Endothelial cell of umbilical vein (primary cell): ENCODE measurements at regions not wholly inside any gene's neighbourhood (a gene's known extent, or its start where the extent isn't known, plus 50 kb on each side); places are given as distances from the start of the nearest gene placed in this dataset.

Experiments
- BruUV-seq: library from RNA; stranded (reverse); fragments of 400-500 nt; replicated peaks from 2 replicates; lab custom pipeline; 2021; lab: Mats Ljungman, UMichigan
- CTCF ChIA-PET: fragments of 300-600, 350-600 bp; sonication (Branson Sonifier 250); formaldehyde crosslinking; loops from one replicate; lab custom pipeline; 2021; ENCODE audit warnings: antibody characterized with exemption, inconsistent platforms; lab: Charles Lee
- POLR2A ChIA-PET: fragments of 300-600, 350-600 bp; sonication (Branson Sonifier 250); formaldehyde crosslinking; loops from one replicate; lab custom pipeline; 2021; ENCODE audit warnings: antibody characterized with exemption, inconsistent platforms; lab: Charles Lee
- DNase-seq: peaks from one replicate; pipeline ENCODE4 v3.0.0-alpha.2; 2011; ENCODE audit warnings: low read depth, low spot score
- FAIRE-seq: peaks from 2 replicates; lab custom pipeline; 2011; peaks lifted over from hg19 to GRCh38; lab: Jason Lieb, UNC
- H2AFZ ChIP-seq: 2 replicates; pipeline ENCODE4 v1.6.0; 2012; ENCODE audit warnings: low read depth, low read length, control low read depth, inconsistent platforms
- H3K27ac ChIP-seq: 2 replicates; pipeline ENCODE4 v1.5.1; 2011; ENCODE audit warnings: low read depth, mild to moderate bottlenecking, control low read depth, low read length, moderate library complexity; ENCODE audit not compliant: insufficient read depth
- H3K27me3 ChIP-seq, 2 experiments: 2 replicates each; pipeline versions ENCODE4 v1.6.0 to v1.6.1; 2011; ENCODE audit warnings: low read length in 2 of 2, mixed read lengths in 1 of 2; ENCODE audit not compliant: control insufficient read depth in 2 of 2, insufficient read depth in 2 of 2
- H3K36me3 ChIP-seq, 2 experiments: 2 replicates in 1 of 2; 3 replicates in 1 of 2; pipeline ENCODE4 v1.5.1; 2011; ENCODE audit warnings: low read length in 2 of 2, mild to moderate bottlenecking in 1 of 2, moderate library complexity in 1 of 2; ENCODE audit not compliant: control insufficient read depth in 2 of 2, insufficient read depth in 2 of 2; ENCODE audit errors: extremely low read depth in 1 of 2
- H3K4me1 ChIP-seq: 3 replicates; pipeline ENCODE4 v1.5.1; 2011; ENCODE audit warnings: mild to moderate bottlenecking, low read length; ENCODE audit not compliant: control insufficient read depth, insufficient read depth; ENCODE audit errors: extremely low read depth
- H3K4me2 ChIP-seq: 2 replicates; pipeline ENCODE4 v1.6.1; 2011; ENCODE audit warnings: low read length, control low read depth, mixed read lengths; ENCODE audit not compliant: insufficient read depth
- H3K4me3 ChIP-seq, 3 experiments: fragments of 200-600 bp in 1 of 3; sonication (generic), shearing (Covaris generic) in 1 of 3; replicated peaks in 1 of 3; 2 replicates each; pipeline ENCODE4 v1.5.1; 2011 to 2016; ENCODE audit warnings: control low read depth in 3 of 3, low read length in 3 of 3, mild to moderate bottlenecking in 2 of 3, inconsistent platforms in 1 of 3, low read depth in 1 of 3, moderate library complexity in 1 of 3; ENCODE audit not compliant: insufficient read depth in 1 of 3
- H3K79me2 ChIP-seq: 2 replicates; pipeline ENCODE4 v1.6.0; 2012; ENCODE audit warnings: low read length, inconsistent platforms; ENCODE audit not compliant: control insufficient read depth, insufficient read depth
- H3K9ac ChIP-seq: replicated peaks from 2 replicates; pipeline ENCODE3; 2011; ENCODE audit warnings: low read length, control low read depth; ENCODE audit not compliant: insufficient read depth; ENCODE audit errors: extremely low read depth
- H3K9me1 ChIP-seq: replicated peaks from 3 replicates; pipeline ENCODE4 v1.6.0; 2011; ENCODE audit warnings: mild to moderate bottlenecking, low read length; ENCODE audit not compliant: control insufficient read depth, insufficient read depth; ENCODE audit errors: extremely low read depth
- H3K9me3 ChIP-seq: replicated peaks from 2 replicates; pipeline ENCODE4 v1.5.1; 2012; ENCODE audit warnings: low read length, inconsistent platforms; ENCODE audit not compliant: control insufficient read depth, insufficient read depth
- H4K20me1 ChIP-seq: replicated peaks from 2 replicates; pipeline ENCODE3; 2011; ENCODE audit warnings: mild to moderate bottlenecking, low read length; ENCODE audit not compliant: control insufficient read depth, insufficient read depth; ENCODE audit errors: extremely low read depth
- EZH2 ChIP-seq: IDR thresholded peaks from 2 replicates; pipeline ENCODE4 v1.6.1; 2012; ENCODE audit warnings: borderline replicate concordance, low read depth, mild to moderate bottlenecking, moderate library complexity, low read length, inconsistent platforms; ENCODE audit not compliant: severe bottlenecking
- FOS ChIP-seq: IDR thresholded peaks from 2 replicates; pipeline ENCODE4 v1.6.1; 2011; ENCODE audit warnings: mild to moderate bottlenecking, low read length, moderate library complexity, borderline replicate concordance; ENCODE audit not compliant: insufficient read depth
- GATA2 ChIP-seq: IDR thresholded peaks from 2 replicates; pipeline ENCODE4 v1.7.0; 2011; ENCODE audit warnings: low read depth, mild to moderate bottlenecking, moderate library complexity, mixed read lengths, low read length; ENCODE audit not compliant: insufficient read length, insufficient read depth
- JUN ChIP-seq: IDR thresholded peaks from 2 replicates; pipeline ENCODE4 v1.6.1; 2011; ENCODE audit warnings: borderline replicate concordance, low read depth; ENCODE audit not compliant: insufficient read length, insufficient read depth
- MYC ChIP-seq: IDR thresholded peaks from one replicate; pipeline ENCODE4 v1.6.1; 2011; ENCODE audit warnings: mild to moderate bottlenecking, low read depth, low read length
- POLR2A ChIP-seq: IDR thresholded peaks from 2 replicates; pipeline ENCODE4 v1.6.1; 2012; ENCODE audit warnings: low read depth, mild to moderate bottlenecking, control low read depth, low read length
- POLR2AphosphoS5 ChIP-seq: IDR thresholded peaks from 2 replicates; pipeline ENCODE4 v1.6.1; 2012; ENCODE audit warnings: low read depth, mild to moderate bottlenecking, control low read depth, low read length, moderate library complexity; ENCODE audit not compliant: insufficient read depth
- dilution Hi-C: fragments of 300-500 bp; cut with MboI; formaldehyde crosslinking; loops from one replicate; pipeline ENCODE4 v1.15.0; 2019; ENCODE audit warnings: low sequenced_read_pairs; ENCODE audit not compliant: extremely low pct_ligation_motif_present
- intact Hi-C: fragments of 100-400 bp; cut with micrococcal nuclease; formaldehyde crosslinking; loops from one replicate; pipeline ENCODE4 v1.10.0; 2022
- TF ChIP-seq, protein P1 (sequence below), 2 donors: IDR thresholded peaks; 1 replicate in 1 of 2; 2 replicates in 1 of 2; pipeline ENCODE4 v1.5.1; 2011; ENCODE audit warnings: low read length in 2 of 2, mild to moderate bottlenecking in 2 of 2, moderate library complexity in 2 of 2, control low read depth in 1 of 2, inconsistent platforms in 1 of 2, low read depth in 1 of 2; ENCODE audit not compliant: insufficient read depth in 1 of 2; ENCODE audit errors: extremely low read depth in 1 of 2
- TF ChIP-seq, protein P2 (sequence below): IDR thresholded peaks from 2 replicates; pipeline ENCODE4 v1.6.1; 2011; ENCODE audit not compliant: insufficient read depth, insufficient read length

DNA sequence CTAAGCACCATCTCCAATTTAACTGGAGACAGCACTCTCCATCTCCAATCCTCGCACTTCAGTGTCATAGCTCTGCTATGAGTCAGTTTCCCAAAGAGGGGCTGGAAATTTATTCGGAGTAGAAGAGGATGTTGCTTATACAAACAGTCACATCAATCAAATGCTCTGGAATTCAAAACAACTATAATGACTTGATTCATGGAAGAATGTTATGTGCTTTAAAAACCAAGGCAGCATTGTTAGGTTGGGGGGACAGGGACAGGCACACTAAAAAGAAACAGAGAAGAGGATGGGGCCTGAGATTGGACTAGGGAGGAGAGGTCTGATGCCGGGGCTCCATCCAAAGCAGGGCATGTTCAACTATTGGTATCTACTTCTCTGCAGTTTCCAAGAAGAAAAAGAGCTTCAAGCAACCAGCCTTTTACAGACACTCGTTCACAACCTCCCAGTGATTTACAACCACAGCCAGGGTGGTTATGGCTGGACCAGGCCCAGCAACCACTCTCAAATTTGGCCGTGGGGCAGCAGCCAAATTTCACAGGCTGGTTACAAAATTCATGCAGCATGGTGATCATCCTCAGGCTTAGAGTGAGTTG lies 117.5 kb upstream of the ZNF366 start:
- H3K4me3 ChIP-seq, result peak overlapping the region in 1 of 3 experiments; percentile 34
- peak overlapping the region; percentile 34 for H3K9ac ChIP-seq
- H3K79me2 ChIP-seq, result no peaks in the 10 kb centered on the region
- no peaks in the 10 kb centered on the region for H3K36me3 ChIP-seq
- H3K27ac ChIP-seq, result peak overlapping the region; percentile 68
- POLR2A ChIA-PET, result no interaction called here
- H3K9me1 ChIP-seq, result no peaks in the 10 kb centered on the region
- dilution Hi-C loops, result no loop called here
- BruUV-seq, result no TSS peak
- peaks cover 19% of the 10 kb centered on the region for H3K4me1 ChIP-seq
- no peaks in the 10 kb centered on the region for H4K20me1 ChIP-seq
- H2AFZ ChIP-seq, result peak overlapping the region; percentile 80
- H3K27me3 ChIP-seq, result no peaks in the 10 kb centered on the region
- CTCF ChIA-PET, result interaction anchor here (1.1 to 4.4 kb wide), 2 partner anchors 14 to 101 kb away, joined by 3 to 45 read pairs; no protein-coding TSS in a partner anchor
- DNase-seq, result peak; percentile 83
- intact Hi-C loops, result loop anchor here (10.0 kb wide), 1 partner anchor 80 kb away; no protein-coding TSS in a partner anchor
- no peaks in the 10 kb centered on the region for H3K9me3 ChIP-seq
- H3K4me2 ChIP-seq, result peak overlapping the region; percentile 82
- peak; percentile 76 for FAIRE-seq
- TF ChIP-seq FOS (peak; percentile 88), POLR2AphosphoS5 (peak; percentile 27), GATA2 (peak; percentile 27), JUN (peak; percentile 80), MYC (no peak), POLR2A (no peak), EZH2 (no peak)
- TF ChIP-seq, protein P1, sequence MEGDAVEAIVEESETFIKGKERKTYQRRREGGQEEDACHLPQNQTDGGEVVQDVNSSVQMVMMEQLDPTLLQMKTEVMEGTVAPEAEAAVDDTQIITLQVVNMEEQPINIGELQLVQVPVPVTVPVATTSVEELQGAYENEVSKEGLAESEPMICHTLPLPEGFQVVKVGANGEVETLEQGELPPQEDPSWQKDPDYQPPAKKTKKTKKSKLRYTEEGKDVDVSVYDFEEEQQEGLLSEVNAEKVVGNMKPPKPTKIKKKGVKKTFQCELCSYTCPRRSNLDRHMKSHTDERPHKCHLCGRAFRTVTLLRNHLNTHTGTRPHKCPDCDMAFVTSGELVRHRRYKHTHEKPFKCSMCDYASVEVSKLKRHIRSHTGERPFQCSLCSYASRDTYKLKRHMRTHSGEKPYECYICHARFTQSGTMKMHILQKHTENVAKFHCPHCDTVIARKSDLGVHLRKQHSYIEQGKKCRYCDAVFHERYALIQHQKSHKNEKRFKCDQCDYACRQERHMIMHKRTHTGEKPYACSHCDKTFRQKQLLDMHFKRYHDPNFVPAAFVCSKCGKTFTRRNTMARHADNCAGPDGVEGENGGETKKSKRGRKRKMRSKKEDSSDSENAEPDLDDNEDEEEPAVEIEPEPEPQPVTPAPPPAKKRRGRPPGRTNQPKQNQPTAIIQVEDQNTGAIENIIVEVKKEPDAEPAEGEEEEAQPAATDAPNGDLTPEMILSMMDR (IDR thresholded peaks at IDR 0.05; ENCODE audit: extremely low read depth in 1 of 2, insufficient read depth in 1 of 2, low read depth in 1 of 2, low read length in 2 of 2), result no peak
- TF ChIP-seq, protein P2, sequence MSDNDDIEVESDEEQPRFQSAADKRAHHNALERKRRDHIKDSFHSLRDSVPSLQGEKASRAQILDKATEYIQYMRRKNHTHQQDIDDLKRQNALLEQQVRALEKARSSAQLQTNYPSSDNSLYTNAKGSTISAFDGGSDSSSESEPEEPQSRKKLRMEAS, result no peak
